Activated naive CD4-positive, alpha-beta T cell treated with anti-CD3 and anti-CD28 coated beads, Interleukin-2, amount 10 ng/mL, durations not matched to agents 7 days and 5 days (primary cell): ENCODE measurements at regions not wholly inside any gene's neighbourhood (a gene's known extent, or its start where the extent isn't known, plus 50 kb on each side); places are given as distances from the start of the nearest gene placed in this dataset.
"Not testable (repeated sequence)": the region's sequence is repeated elsewhere in the genome, so short reads cannot be mapped to it uniquely, and the experiment has no call there.

Experiments used
- CTCF ChIA-PET: fragments of 350-600 bp; sonication (Branson Sonifier 250); formaldehyde crosslinking; loops from one replicate; lab custom pipeline; 2021; ENCODE audit warnings: antibody characterized with exemption; lab: Charles Lee
- DNase-seq: peaks from one replicate; pipeline ENCODE4 v3.0.0-alpha.2; 2020
- H3K27ac Mint-ChIP-seq: one replicate; pipeline ENCODE4 v1.8.0; 2021; ENCODE audit warnings: mild to moderate bottlenecking, moderate library complexity, mixed read lengths
- H3K27me3 Mint-ChIP-seq: one replicate; pipeline ENCODE4 v1.8.0; 2021; ENCODE audit warnings: mild to moderate bottlenecking, mixed read lengths
- H3K36me3 Mint-ChIP-seq: one replicate; pipeline ENCODE4 v1.8.0; 2021; ENCODE audit warnings: mixed read lengths
- H3K4me1 Mint-ChIP-seq: one replicate; pipeline ENCODE4 v1.8.0; 2021; ENCODE audit warnings: mixed read lengths
- H3K4me3 Mint-ChIP-seq: one replicate; pipeline ENCODE4 v1.8.0; 2021; ENCODE audit warnings: mild to moderate bottlenecking, moderate library complexity, mixed read lengths
- H3K9me3 Mint-ChIP-seq: one replicate; pipeline ENCODE4 v1.8.0; 2021; ENCODE audit warnings: mixed read lengths

DNA sequence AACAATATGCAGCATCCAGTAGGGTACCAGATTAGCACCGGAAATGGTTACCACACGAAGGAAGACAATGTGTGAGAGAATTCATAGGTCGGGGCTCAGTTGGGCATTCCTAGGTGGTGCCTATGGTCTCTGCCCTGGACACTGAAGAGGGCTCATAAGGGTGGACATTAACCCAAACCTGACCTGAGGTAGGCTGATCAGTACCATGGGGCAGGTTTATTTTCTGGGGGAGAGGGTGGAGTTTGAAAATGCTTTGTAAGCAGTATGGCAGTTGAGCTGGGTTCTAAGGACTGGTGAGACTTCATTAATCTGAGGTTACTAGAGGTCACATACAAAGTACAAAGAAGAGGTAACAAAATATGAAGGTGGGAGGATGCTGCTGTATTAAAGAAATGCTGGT, 68.4 kb downstream of the RPL22L1 start:
- CTCF ChIA-PET: interaction anchor here (3.0 kb wide), 1 partner anchor 10 kb away, joined by 18 read pairs; no protein-coding TSS in a partner anchor

DNA sequence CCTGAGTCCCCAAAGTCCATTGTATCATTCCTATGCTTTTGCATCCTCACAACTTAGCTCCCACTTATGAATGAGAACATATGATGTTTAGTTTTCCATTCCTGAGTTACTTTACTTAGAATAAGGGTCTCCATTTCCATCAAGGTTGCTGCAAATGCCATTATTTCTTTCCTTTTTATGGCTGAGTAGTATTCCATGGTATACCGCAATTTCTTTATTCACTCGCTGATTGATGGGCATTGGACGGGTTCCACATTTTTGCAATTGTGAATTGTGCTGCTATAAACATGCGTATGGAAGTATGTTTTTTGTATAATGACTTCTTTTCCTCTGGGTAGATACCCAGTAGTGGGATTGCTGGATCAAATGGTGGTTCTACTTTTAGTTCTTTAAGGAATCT, 69.7 kb downstream of the RPL22L1 start:
- not testable (repeated sequence) for H3K4me3 Mint-ChIP-seq, H3K9me3 Mint-ChIP-seq, H3K36me3 Mint-ChIP-seq, DNase-seq, H3K4me1 Mint-ChIP-seq, H3K27ac Mint-ChIP-seq
- CTCF ChIA-PET: interaction anchor here (1.9 kb wide), 1 partner anchor 11 kb away, joined by 8 read pairs; no protein-coding TSS in a partner anchor
- peaks cover 19% of the 10 kb centered on the region for H3K27me3 Mint-ChIP-seq

More for the DNA sequence above, 68.4 kb downstream of the RPL22L1 start:
- H3K27me3 Mint-ChIP-seq: peaks cover 19% of the 10 kb centered on the region
- no peak overlapping the region for H3K4me3 Mint-ChIP-seq
- DNase-seq: no peak
- H3K4me1 Mint-ChIP-seq: no peaks in the 10 kb centered on the region
- H3K9me3 Mint-ChIP-seq: no peaks in the 10 kb centered on the region
- H3K36me3 Mint-ChIP-seq: no peaks in the 10 kb centered on the region
- H3K27ac Mint-ChIP-seq: no peak overlapping the region

GRCh38 chr3:170799009-170799408, 71.0 kb downstream of the RPL22L1 start:
- Mint-ChIP-seq H3K4me3 (no peak overlapping the region), H3K9me3 (no peaks in the 10 kb centered on the region), H3K27ac (no peak overlapping the region), H3K4me1 (no peaks in the 10 kb centered on the region), H3K36me3 (no peaks in the 10 kb centered on the region), H3K27me3 (peaks cover 12% of the 10 kb centered on the region)
- CTCF ChIA-PET: interaction anchor here (1.9 kb wide), 1 partner anchor 12 kb away, joined by 8 read pairs; no protein-coding TSS in a partner anchor
- DNase-seq: no peak

DNA sequence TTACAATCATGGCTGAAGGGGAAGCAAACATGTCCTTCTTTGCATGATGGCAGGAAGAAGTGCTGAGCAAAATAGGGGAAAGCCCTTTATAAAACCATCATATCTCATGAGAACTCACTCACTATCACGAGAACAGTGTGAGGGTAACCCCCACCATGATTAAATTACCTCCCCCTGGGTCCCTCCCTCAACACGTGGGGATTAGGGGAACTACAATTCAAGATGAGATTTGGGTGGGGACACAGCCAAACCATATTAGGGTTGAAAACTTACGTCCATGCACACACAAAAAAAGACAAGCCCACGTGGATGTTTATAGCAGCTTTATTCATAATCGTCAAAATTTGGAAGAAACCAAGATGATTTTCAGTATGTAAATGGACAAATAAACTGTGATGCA, 72.3 kb downstream of the RPL22L1 start:
- Mint-ChIP-seq H3K9me3 (no peaks in the 10 kb centered on the region), H3K27me3 (peaks cover 12% of the 10 kb centered on the region), H3K4me3 (no peak overlapping the region), H3K27ac (no peak overlapping the region), H3K4me1 (no peaks in the 10 kb centered on the region), H3K36me3 (no peaks in the 10 kb centered on the region)
- CTCF ChIA-PET: interaction anchor here (1.1 kb wide), 1 partner anchor 14 kb away, joined by 3 read pairs; no protein-coding TSS in a partner anchor
- DNase-seq: no peak

GRCh38 chr3:170792471-170792870, 77.5 kb downstream of the RPL22L1 start:
- no peaks in the 10 kb centered on the region for H3K9me3 Mint-ChIP-seq

GRCh38 chr3:170790647-170791046, 79.3 kb downstream of the RPL22L1 start:
- Mint-ChIP-seq H3K27me3 (peaks cover under 1% of the 10 kb centered on the region), H3K9me3 (no peaks in the 10 kb centered on the region), H3K27ac (no peak overlapping the region), H3K4me3 (no peak overlapping the region), H3K36me3 (no peaks in the 10 kb centered on the region), H3K4me1 (no peaks in the 10 kb centered on the region)
- CTCF ChIA-PET: interaction anchor here (0.8 kb wide), 1 partner anchor 20 kb away, joined by 3 read pairs; no protein-coding TSS in a partner anchor
- no peak for DNase-seq

More at GRCh38 chr3:170792471-170792870, 77.5 kb downstream of the RPL22L1 start:
- no peaks in the 10 kb centered on the region for H3K36me3 Mint-ChIP-seq
- no peak overlapping the region for H3K4me3 Mint-ChIP-seq
- H3K27me3 Mint-ChIP-seq: no peaks in the 10 kb centered on the region
- no peaks in the 10 kb centered on the region for H3K4me1 Mint-ChIP-seq
- CTCF ChIA-PET: no interaction called here
- no peak overlapping the region for H3K27ac Mint-ChIP-seq
- no peak for DNase-seq

- Mint-ChIP-seq H3K9me3 (no peaks in the 10 kb centered on the region), H3K4me3 (no peak overlapping the region), H3K4me1 (no peaks in the 10 kb centered on the region), H3K27me3 (peaks cover 12% of the 10 kb centered on the region), H3K27ac (no peak overlapping the region), H3K36me3 (no peaks in the 10 kb centered on the region)
- DNase-seq: no peak
- CTCF ChIA-PET: no interaction called here
Measured at GRCh38 chr3:170787464-170787863, 82.5 kb downstream of the RPL22L1 start.

DNA sequence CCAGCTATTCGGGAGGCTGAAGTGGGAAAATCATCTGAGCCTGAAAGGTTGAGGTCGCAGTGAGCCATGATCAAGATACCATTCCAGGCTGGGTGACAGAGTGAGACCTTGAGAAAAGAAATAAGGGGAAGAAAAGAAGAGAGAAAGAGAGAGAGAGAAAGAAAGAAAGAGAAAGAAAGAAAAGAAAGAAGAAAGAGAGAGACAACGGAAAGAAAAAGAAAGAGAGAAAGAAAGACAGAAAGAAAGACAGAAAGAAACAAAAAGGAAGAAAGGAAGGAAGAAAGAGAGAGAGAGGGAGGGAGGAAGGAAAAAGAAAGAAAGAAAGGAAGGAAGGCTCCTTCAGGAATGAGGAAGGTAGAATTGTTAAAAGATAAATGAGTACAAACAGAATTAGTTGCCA, 84.5 kb downstream of the RPL22L1 start:
- DNase-seq: no peak
- Mint-ChIP-seq H3K4me1 (no peaks in the 10 kb centered on the region), H3K4me3 (no peak overlapping the region), H3K36me3 (no peaks in the 10 kb centered on the region), H3K27ac (no peak overlapping the region), H3K27me3 (peaks cover 16% of the 10 kb centered on the region), H3K9me3 (no peaks in the 10 kb centered on the region)
- CTCF ChIA-PET: interaction anchor here (2.3 kb wide), 1 partner anchor 27 kb away, joined by 7 read pairs; no protein-coding TSS in a partner anchor

GRCh38 chr3:170784406-170784805, 85.6 kb downstream of the RPL22L1 start:
- Mint-ChIP-seq H3K4me3 (no peak overlapping the region), H3K4me1 (no peaks in the 10 kb centered on the region), H3K36me3 (no peaks in the 10 kb centered on the region), H3K9me3 (no peaks in the 10 kb centered on the region), H3K27me3 (peaks cover 16% of the 10 kb centered on the region), H3K27ac (no peak overlapping the region)
- DNase-seq: no peak
- CTCF ChIA-PET: interaction anchor here (1.0 to 2.3 kb wide), 2 partner anchors 25 to 28 kb away, joined by 3 to 7 read pairs; no protein-coding TSS in a partner anchor

GRCh38 chr3:170780955-170781354, 89.0 kb downstream of the RPL22L1 start:
- Mint-ChIP-seq H3K27ac (no peak overlapping the region), H3K36me3 (no peaks in the 10 kb centered on the region), H3K4me3 (no peak overlapping the region), H3K9me3 (no peaks in the 10 kb centered on the region), H3K27me3 (peaks cover 20% of the 10 kb centered on the region), H3K4me1 (no peaks in the 10 kb centered on the region)
- no peak for DNase-seq
- CTCF ChIA-PET: no interaction called here

- peaks cover 17% of the 10 kb centered on the region for H3K27me3 Mint-ChIP-seq
- H3K4me3 Mint-ChIP-seq: no peak overlapping the region
- H3K27ac Mint-ChIP-seq: no peak overlapping the region
- no peaks in the 10 kb centered on the region for H3K9me3 Mint-ChIP-seq
- H3K36me3 Mint-ChIP-seq: no peaks in the 10 kb centered on the region
- no peak for DNase-seq
- no peaks in the 10 kb centered on the region for H3K4me1 Mint-ChIP-seq
- CTCF ChIA-PET: no interaction called here
Measured at GRCh38 chr3:170780471-170780870, 89.5 kb downstream of the RPL22L1 start.

DNA sequence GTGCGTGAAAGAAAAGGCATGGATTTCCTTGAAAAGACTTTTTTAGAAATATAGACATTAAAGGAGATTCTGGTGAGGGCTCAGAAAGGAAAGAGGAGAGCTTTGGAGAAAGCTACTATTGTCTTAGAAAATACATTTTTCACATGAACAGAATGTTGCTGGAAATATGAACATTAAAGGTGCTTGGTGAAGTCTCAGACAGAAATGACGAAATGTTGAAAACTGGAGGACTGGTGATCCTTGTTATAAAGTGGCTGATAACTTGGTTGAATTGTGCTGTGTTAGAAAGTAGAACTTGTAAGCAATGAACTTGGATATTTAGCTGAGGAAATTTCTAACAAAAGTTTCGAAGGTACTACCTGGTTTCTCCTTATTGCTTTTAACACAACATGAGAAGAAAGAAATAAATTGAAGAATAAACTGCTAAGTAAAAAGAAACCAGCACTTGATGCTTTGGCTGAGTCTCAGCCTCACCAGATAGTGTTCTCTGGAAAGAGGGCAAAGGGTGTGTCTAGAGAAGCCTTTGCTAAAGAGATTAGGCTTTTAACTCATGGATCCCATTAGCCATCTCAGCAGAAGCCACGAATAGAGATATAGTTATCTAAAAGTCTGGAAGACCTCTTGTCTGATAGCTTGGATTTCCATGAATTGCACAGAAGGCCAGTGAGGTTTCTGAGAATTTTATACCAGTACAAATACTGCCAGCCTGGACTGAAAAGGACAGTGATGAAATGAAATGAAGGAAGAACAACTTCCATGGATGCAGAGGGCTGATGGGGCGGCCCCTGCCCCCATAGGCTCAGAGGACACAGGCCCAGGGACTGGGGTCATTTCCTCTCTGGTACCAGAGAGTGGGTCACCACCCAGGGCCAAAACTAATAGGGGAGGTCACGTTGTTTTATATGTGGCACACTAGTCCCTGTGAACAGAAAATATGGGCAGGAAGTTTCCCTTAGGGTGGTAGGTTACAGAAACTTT, 91.5 kb downstream of the RPL22L1 start:
- Mint-ChIP-seq H3K4me3 (no peak overlapping the region), H3K36me3 (no peaks in the 10 kb centered on the region), H3K4me1 (no peaks in the 10 kb centered on the region), H3K9me3 (no peaks in the 10 kb centered on the region), H3K27me3 (peaks cover 8% of the 10 kb centered on the region), H3K27ac (no peak overlapping the region)
- CTCF ChIA-PET: no interaction called here
- no peak for DNase-seq

- Mint-ChIP-seq H3K36me3 (no peaks in the 10 kb centered on the region), H3K4me3 (no peak overlapping the region), H3K27me3 (peaks cover 8% of the 10 kb centered on the region), H3K27ac (no peak overlapping the region), H3K4me1 (no peaks in the 10 kb centered on the region), H3K9me3 (no peaks in the 10 kb centered on the region)
- DNase-seq: no peak
- CTCF ChIA-PET: no interaction called here
Measured at GRCh38 chr3:170777564-170777926, 92.5 kb downstream of the RPL22L1 start.

DNA sequence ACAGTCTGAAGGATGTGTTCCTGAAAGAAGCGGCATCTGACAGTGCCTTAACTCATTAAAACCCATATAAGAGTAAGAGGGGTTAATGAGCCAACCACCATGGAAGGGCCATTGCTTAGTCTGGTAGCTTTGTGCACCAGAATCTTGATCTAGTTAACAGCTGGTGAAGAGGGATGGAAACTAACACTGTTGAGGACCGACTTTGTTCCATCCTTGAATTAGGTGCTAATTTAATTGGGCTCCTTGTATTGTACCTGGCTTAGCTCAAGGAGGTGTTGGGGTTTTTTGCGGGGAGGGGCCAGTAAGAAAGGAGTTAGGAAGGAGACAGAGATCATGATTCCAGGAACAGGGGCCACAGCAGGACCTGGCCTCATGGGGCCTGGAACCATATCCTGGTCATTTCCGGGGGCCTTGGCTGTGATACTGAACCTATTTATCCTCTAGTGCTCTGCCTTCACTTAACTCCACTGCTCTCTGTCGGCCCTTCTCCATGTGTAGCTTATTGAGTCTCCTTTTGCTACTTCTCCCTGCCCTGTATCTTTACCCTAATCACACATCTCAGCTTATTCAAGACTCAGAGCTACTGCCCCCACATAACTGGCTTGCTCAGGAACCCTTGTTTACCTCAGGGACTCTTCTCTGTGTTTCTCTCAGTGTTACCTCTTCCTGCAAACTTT, 93.0 kb downstream of the RPL22L1 start:
- no peak for DNase-seq
- CTCF ChIA-PET: interaction anchor here (1.2 kb wide), 1 partner anchor 33 kb away, joined by 4 read pairs; no protein-coding TSS in a partner anchor
- no peaks in the 10 kb centered on the region for H3K9me3 Mint-ChIP-seq
- H3K4me3 Mint-ChIP-seq: no peak overlapping the region
- H3K36me3 Mint-ChIP-seq: no peaks in the 10 kb centered on the region
- H3K27me3 Mint-ChIP-seq: peaks cover 8% of the 10 kb centered on the region
- H3K4me1 Mint-ChIP-seq: no peaks in the 10 kb centered on the region
- no peak overlapping the region for H3K27ac Mint-ChIP-seq
